Iris pigment epithelial cell (primary cell): ENCODE measurements at regions not wholly inside any gene's neighbourhood (a gene's known extent, or its start where the extent isn't known, plus 50 kb on each side); places are given as distances from the start of the nearest gene placed in this dataset.
"Not testable (repeated sequence)": the region's sequence is repeated elsewhere in the genome, so short reads cannot be mapped to it uniquely, and the experiment has no call there.

ENCODE experiments used
- DNase-seq: peaks from one replicate; pipeline ENCODE4 v3.0.0-alpha.2; 2011; ENCODE audit warnings: low read depth

- DNase-seq, result no peak
These were observed 182.4 kb upstream of the ATP10B start for GRCh38 chr5:161034451-161034850.

- DNase-seq, result no peak
These were observed 178.2 kb upstream of the ATP10B start for GRCh38 chr5:161030229-161030628.

DNA sequence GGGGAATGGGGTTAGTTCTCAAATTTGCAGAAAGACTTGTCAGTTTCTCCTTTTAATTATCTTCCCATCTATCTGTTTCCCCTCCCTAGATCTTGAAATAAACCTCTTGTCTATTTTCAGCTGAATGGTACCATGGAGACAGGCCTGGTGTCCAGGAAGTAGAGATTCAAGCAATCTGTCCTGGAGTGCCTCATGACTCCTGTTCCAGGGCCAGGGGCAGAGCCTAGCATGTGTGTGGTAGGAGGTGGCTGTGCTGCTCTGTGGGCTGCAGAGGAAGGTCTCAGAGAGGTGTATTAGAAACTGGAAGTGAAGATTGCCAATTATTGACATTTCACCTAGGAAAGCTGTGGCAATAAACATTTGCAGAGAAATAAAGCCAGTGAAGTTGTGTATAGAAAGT, 175.8 kb upstream of the ATP10B start:
- no peak for DNase-seq

GRCh38 chr5:161023551-161023950, 171.5 kb upstream of the ATP10B start:
- DNase-seq, result no peak

DNA sequence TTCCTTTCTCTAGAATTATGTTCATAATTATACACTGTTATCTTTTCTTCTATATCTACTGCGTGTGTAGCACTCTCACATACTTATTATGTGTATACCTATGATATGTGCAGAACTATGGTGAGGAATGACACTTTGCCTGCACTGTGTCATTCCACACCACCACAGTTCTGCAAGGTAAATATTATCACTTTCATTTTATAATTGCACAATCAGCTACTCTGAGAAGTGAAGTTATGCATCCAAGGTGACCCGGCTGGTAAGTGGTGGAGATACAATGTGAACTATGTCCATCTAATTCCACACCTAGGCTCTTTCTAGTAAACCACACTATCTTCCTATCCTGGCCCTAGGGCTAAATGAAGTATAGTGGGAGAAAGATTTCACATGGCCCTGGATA, 170.1 kb upstream of the ATP10B start:
- DNase-seq, result no peak

GRCh38 chr5:161009817-161010216, 157.8 kb upstream of the ATP10B start:
- no peak for DNase-seq

GRCh38 chr5:161009194-161009593, 157.2 kb upstream of the ATP10B start:
- no peak for DNase-seq

GRCh38 chr5:161007879-161008278, 155.9 kb upstream of the ATP10B start:
- no peak for DNase-seq

GRCh38 chr5:161002571-161003074, 150.6 kb upstream of the ATP10B start:
- no peak for DNase-seq

DNA sequence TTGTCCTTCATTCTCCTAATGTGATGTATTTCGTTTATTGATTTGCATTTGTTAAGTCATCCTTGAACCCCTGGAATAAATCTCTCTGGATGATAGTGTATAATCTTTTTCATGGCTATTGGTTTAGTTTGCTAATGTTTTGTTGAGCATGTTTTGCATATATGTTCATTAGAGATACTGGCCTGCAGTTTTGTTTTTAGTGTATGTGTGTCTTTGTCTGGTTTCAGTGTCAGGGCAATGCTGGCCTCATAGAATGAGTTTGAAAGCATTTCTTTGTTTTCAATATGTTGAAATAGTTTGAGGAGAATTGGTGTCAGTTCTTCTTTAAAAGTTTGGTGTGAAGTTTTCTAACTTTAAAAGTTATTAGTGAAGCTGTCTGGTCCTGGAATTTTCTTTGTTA, 149.6 kb upstream of the ATP10B start:
- DNase-seq, result no peak

GRCh38 chr5:161001142-161001541, 149.1 kb upstream of the ATP10B start:
- DNase-seq, result not testable (repeated sequence)

GRCh38 chr5:160991205-160991604, 139.2 kb upstream of the ATP10B start:
- no peak for DNase-seq

GRCh38 chr5:160979385-160979784, 127.4 kb upstream of the ATP10B start:
- DNase-seq, result no peak

DNA sequence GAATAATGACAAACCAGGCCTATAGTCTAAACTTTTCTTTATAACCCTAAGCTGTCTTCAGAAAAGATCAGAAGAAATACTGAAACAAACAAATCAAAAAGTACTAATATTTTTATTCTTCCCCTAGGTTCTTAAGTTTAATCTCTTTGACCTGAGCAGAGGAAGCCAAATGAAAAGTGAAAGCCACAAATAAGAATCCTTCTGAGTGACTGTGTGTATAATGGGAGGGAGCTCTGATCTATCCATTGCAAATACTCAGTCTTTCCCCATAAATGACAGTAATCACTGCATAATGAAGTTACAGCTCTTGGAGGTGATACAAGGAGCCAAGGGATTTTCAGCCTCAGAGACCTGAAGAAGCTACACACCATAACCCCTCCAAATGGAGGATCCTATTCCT, 126.9 kb upstream of the ATP10B start:
- peak; percentile 1 for DNase-seq

GRCh38 chr5:160976181-160976580, 124.2 kb upstream of the ATP10B start:
- peak; percentile 16 for DNase-seq

- DNase-seq, result peak; percentile 12
These were observed 118.7 kb upstream of the ATP10B start for GRCh38 chr5:160970605-160971191.

- DNase-seq, result no peak
These were observed 117.6 kb upstream of the ATP10B start for GRCh38 chr5:160969645-160970044.

- DNase-seq, result no peak
These were observed 116.5 kb upstream of the ATP10B start for GRCh38 chr5:160968480-160968879.

- DNase-seq, result no peak
These were observed 114.9 kb upstream of the ATP10B start for GRCh38 chr5:160966921-160967320.

- no peak for DNase-seq
These were observed 109.8 kb upstream of the ATP10B start for GRCh38 chr5:160961761-160962160.

DNA sequence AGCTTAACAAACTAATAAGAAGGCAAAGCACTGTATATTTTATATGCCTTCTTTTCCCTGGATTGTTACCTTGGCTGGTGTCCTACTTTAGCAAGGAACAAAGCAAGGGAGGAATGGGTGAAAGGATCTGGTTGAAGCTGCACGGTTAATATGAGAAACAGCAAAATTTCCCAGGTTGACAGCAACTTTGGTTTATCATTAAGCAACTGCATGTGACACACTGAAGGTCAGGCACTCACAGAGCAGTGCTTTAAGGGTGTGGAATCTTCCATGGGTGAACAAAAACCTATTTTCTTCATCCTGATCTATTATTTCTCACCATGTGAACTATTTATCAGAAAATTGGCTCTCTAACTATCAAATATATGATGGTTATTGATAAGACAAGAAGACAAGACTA, 109.0 kb upstream of the ATP10B start:
- DNase-seq, result no peak

DNA sequence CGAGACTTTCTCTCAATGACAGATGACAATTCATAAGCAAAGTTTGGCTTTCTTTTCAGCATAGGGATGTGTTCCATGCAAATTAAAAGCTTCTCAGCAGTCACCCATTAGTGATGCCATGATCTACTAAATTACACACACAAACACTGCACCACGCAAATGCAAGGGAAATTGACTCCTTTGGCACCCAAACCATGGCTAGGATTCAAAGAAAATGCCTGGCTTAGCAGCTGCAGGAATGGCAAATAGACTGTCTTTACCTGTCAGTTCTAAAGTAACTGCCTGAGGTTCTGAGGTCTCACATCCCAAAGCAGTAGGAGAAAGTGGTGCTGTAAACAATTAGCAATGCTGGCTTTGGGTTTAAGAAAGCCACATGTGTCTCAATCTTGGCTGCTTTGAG, 108.6 kb upstream of the ATP10B start:
- DNase-seq, result no peak

GRCh38 chr5:160959804-160960203, 107.8 kb upstream of the ATP10B start:
- peak; percentile 11 for DNase-seq

DNA sequence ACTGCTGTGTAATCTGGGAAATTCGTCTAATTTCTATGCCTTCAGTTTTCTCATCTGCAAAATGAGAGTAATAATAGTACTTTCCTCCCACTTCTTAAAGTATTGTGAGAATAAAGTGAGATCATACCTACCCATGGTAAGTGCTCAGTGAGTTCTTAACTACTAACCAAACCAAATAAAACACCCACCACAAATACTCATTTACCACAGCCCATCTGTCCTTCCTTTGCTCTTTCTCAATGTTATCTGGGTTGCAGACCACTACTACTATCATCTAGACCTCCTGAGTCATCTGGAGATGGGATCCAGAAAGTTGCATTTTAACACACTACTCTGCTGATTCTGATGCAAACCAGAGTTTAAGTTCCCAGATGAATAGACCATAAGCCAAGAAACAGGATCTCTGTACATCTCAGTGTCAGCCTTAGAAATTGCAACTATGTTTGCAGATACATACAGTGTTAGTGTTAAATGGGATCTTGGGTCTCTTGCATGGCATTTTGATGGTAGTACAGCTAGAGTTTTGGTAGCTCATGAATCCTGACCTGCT, 105.4 kb upstream of the ATP10B start:
- no peak for DNase-seq
